AG10803 (cell line): ENCODE measurements at regions not wholly inside any gene's neighbourhood (a gene's known extent, or its start where the extent isn't known, plus 50 kb on each side); places are given as distances from the start of the nearest gene placed in this dataset.
A peak's percentile ranks its signal among the peaks of the same experiment; 100 is the strongest.
"Not testable (repeated sequence)": the region's sequence is repeated elsewhere in the genome, so short reads cannot be mapped to it uniquely, and the experiment has no call there.

Experiments
- DNase-seq: peaks from one replicate; pipeline ENCODE4 v3.0.0; 2010; ENCODE audit warnings: low read depth
- H3K4me3 ChIP-seq: 2 replicates; pipeline ENCODE4 v1.5.1; 2011; ENCODE audit warnings: mild to moderate bottlenecking, low read length, control low read depth
- TF ChIP-seq, protein P1 (sequence below): conservative IDR thresholded peaks from 2 replicates; pipeline ENCODE4 v1.5.1; 2011; ENCODE audit warnings: mild to moderate bottlenecking, low read length, control low read depth, inconsistent platforms

DNA sequence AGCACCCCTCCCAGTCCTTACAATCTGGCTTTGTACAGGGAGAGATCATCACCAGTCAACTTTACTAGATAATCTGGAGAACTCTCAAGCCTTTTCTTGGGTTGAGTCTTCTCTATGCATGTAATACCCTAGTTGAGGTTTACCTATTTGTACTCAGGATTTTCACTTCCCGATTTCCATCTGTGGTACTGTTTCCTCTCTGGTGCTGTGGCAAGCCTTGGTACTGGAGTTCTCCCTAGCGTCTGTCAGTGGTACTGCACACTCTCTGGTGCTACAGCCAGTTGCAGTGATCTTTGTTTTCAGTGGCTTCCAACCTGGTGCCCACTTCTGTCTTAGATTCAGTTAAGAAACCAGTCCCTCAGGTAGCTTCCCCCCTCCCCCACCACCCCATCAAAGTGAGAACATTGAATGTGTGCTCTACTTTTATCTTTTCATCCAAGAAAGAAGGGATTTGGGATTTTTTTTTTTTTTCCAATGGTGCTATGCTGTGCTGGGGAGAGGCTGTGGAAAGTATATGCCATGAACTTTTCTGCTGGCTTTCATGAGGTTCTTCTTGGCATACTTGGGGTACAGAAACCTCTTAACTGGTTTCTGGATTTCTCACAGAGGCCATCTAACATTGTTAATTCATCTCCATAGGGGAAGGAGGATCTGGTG lies 69.4 kb upstream of the EVL start:
- H3K4me3 ChIP-seq: no peak overlapping the region
- peak; percentile 50 for DNase-seq
- TF ChIP-seq, protein P1, sequence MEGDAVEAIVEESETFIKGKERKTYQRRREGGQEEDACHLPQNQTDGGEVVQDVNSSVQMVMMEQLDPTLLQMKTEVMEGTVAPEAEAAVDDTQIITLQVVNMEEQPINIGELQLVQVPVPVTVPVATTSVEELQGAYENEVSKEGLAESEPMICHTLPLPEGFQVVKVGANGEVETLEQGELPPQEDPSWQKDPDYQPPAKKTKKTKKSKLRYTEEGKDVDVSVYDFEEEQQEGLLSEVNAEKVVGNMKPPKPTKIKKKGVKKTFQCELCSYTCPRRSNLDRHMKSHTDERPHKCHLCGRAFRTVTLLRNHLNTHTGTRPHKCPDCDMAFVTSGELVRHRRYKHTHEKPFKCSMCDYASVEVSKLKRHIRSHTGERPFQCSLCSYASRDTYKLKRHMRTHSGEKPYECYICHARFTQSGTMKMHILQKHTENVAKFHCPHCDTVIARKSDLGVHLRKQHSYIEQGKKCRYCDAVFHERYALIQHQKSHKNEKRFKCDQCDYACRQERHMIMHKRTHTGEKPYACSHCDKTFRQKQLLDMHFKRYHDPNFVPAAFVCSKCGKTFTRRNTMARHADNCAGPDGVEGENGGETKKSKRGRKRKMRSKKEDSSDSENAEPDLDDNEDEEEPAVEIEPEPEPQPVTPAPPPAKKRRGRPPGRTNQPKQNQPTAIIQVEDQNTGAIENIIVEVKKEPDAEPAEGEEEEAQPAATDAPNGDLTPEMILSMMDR: peak; percentile 83

- peak; percentile 2 for DNase-seq
- no peak overlapping the region for H3K4me3 ChIP-seq
- TF ChIP-seq, protein P1: no peak
Observed at GRCh38 chr14:99996951-99997571, 68.2 kb upstream of the EVL start.

DNA sequence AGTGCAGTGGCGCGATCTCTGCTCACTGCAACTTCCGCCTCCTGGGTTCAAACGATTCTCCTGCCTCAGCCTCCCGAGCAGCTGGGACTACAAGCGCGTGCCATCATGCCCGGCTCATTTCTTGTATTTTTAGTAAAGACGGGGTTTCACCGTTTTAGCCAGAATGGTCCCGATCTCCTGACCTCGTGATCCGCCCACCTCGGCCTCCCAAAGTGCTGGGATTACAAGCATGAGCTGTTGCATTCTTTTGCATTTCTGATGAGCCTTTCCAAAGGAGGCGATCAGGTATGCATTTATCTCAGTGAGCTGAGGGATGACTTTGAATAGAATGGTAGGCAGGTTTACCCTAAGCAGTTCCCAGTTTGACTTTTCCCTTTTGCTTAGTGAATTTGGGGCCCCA lies 64.8 kb upstream of the EVL start:
- DNase-seq: not testable (repeated sequence)

GRCh38 chr14:100004392-100004791 lies 60.8 kb upstream of the EVL start:
- no peak for DNase-seq
- TF ChIP-seq, protein P1: no peak

More for the DNA sequence above, 64.8 kb upstream of the EVL start:
- H3K4me3 ChIP-seq: not testable (repeated sequence)

GRCh38 chr14:100007254-100007653 lies 58.0 kb upstream of the EVL start:
- TF ChIP-seq, protein P1: no peak
- no peak for DNase-seq
- H3K4me3 ChIP-seq: no peak overlapping the region

More at GRCh38 chr14:100004392-100004791, 60.8 kb upstream of the EVL start:
- no peak overlapping the region for H3K4me3 ChIP-seq

- H3K4me3 ChIP-seq, DNase-seq: not testable (repeated sequence)
Observed at GRCh38 chr14:100009802-100010201, 55.4 kb upstream of the EVL start.

DNA sequence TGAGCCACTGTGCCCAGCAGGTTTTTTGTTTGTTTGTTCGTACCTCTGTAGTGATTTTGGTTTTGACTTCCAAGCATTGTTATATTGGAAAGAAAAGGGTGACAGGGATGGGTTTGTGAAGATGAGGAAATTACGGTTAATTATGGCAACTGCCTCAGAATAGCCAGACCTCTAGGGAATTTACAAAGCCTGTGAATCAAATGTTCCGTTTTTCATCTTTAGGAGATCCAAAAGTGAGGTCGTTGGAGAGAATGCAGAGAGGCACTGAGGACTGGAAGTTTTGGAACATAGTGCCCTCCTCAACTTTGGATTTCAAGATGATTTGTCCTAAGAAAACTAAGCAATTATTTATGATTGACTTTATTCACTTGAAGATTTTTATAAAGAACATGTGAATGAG lies 54.5 kb upstream of the EVL start:
- TF ChIP-seq, protein P1: no peak
- no peak overlapping the region for H3K4me3 ChIP-seq
- DNase-seq: no peak

GRCh38 chr14:100011628-100012325 lies 53.4 kb upstream of the EVL start:
- DNase-seq: no peak
- TF ChIP-seq, protein P1: no peak
- H3K4me3 ChIP-seq: no peak overlapping the region
